HEK293 (cell line): ENCODE measurements at regions not wholly inside any gene's neighbourhood (a gene's known extent, or its start where the extent isn't known, plus 50 kb on each side); places are given as distances from the start of the nearest gene placed in this dataset.

Experiments used
- CTCF ChIA-PET: fragments of 350-600 bp; formaldehyde crosslinking; extraction: SDS; loops from one replicate; lab custom pipeline; 2021; ENCODE audit warnings: antibody characterized with exemption; lab: Yijun Ruan, JAX
- POLR2A ChIA-PET: fragments of 300-600 bp; formaldehyde crosslinking; extraction: SDS; loops from one replicate; lab custom pipeline; 2020; ENCODE audit warnings: antibody characterized with exemption, inconsistent platforms; lab: Yijun Ruan, JAX
- H3K27ac ChIP-seq: fragments of 200-500 bp; sonication (Bioruptor generic); 2 replicates; pipeline ENCODE4 v1.5.1; 2014; ENCODE audit warnings: low read depth, low read length, control low read depth, inconsistent platforms; ENCODE audit errors: extremely low read depth
- H3K36me3 ChIP-seq, 2 experiments: fragments of 200-500 bp in 1 of 2; sonication (Bioruptor generic) in 1 of 2; 1 replicate in 1 of 2; 2 replicates in 1 of 2; pipeline ENCODE4 v1.5.1; 2014 to 2017; ENCODE audit warnings: inconsistent platforms in 2 of 2, low read length in 2 of 2; ENCODE audit not compliant: control insufficient read depth in 2 of 2, insufficient read depth in 1 of 2
- H3K4me1 ChIP-seq: fragments of 200-500 bp; sonication (Bioruptor generic); 2 replicates; pipeline ENCODE4 v1.5.1; 2014; ENCODE audit warnings: mild to moderate bottlenecking, low read length, inconsistent platforms; ENCODE audit not compliant: control insufficient read depth, insufficient read depth
- H3K4me3 ChIP-seq: 2 replicates; pipeline ENCODE4 v1.5.1; 2011; ENCODE audit warnings: low read depth, mild to moderate bottlenecking, control low read depth, low read length, moderate library complexity
- H3K9me3 ChIP-seq: fragments of 200-500 bp; sonication (Bioruptor generic); 2 replicates; pipeline ENCODE4 v1.5.1; 2014; ENCODE audit warnings: low read depth, low read length, inconsistent platforms; ENCODE audit not compliant: control insufficient read depth, insufficient read depth
- GLI2 ChIP-seq: fragments of 450-650 bp; formaldehyde crosslinking; IDR thresholded peaks from 2 replicates; pipeline ENCODE4; 2017; ENCODE audit warnings: missing biosample characterization, missing genetic modification characterization, low read depth, borderline replicate concordance
- KLF16 ChIP-seq: fragments of 450-650 bp; formaldehyde crosslinking; IDR thresholded peaks from 2 replicates; pipeline ENCODE4 v1.5.1; 2017; ENCODE audit warnings: missing biosample characterization, missing genetic modification characterization
- MEIS1 ChIP-seq: sonication (generic); formaldehyde crosslinking; IDR thresholded peaks from 2 replicates; pipeline ENCODE4 v1.8.1; 2022; ENCODE audit warnings: missing genetic modification reagents, mild to moderate bottlenecking, borderline replicate concordance
- OVOL3 ChIP-seq: fragments of 450-650 bp; formaldehyde crosslinking; IDR thresholded peaks from 2 replicates; pipeline ENCODE4 v1.5.1; 2016; ENCODE audit warnings: missing biosample characterization, missing genetic modification characterization
- ZNF114 ChIP-seq: fragments of 450-650 bp; formaldehyde crosslinking; IDR thresholded peaks from 2 replicates; pipeline ENCODE4 v1.5.0; 2017; ENCODE audit warnings: missing biosample characterization, missing genetic modification characterization
- ZNF133 ChIP-seq: fragments of 450-650 bp; formaldehyde crosslinking; IDR thresholded peaks from 2 replicates; pipeline ENCODE4 v1.5.1; 2016; ENCODE audit warnings: missing biosample characterization, missing genetic modification characterization
- ZNF174 ChIP-seq: fragments of 450-650 bp; formaldehyde crosslinking; IDR thresholded peaks from 2 replicates; pipeline ENCODE4 v1.5.0; 2017; ENCODE audit warnings: missing biosample characterization, mild to moderate bottlenecking, missing genetic modification characterization
- ZNF211 ChIP-seq: fragments of 450-650 bp; formaldehyde crosslinking; IDR thresholded peaks from 2 replicates; pipeline ENCODE4 v1.5.1; 2016; ENCODE audit warnings: low read depth, missing biosample characterization, missing genetic modification characterization
- ZNF433 ChIP-seq: fragments of 450-650 bp; formaldehyde crosslinking; IDR thresholded peaks from 2 replicates; pipeline ENCODE4 v1.5.1; 2016; ENCODE audit warnings: missing biosample characterization, missing genetic modification characterization, low read depth
- ZNF544 ChIP-seq: fragments of 450-650 bp; formaldehyde crosslinking; IDR thresholded peaks from 2 replicates; pipeline ENCODE4 v1.5.0; 2017; ENCODE audit warnings: missing biosample characterization, missing genetic modification characterization
- ZNF600 ChIP-seq: fragments of 450-650 bp; formaldehyde crosslinking; IDR thresholded peaks from 2 replicates; pipeline ENCODE4 v1.5.1; 2016; ENCODE audit warnings: missing biosample characterization, missing genetic modification characterization
- ZNF624 ChIP-seq: fragments of 450-650 bp; formaldehyde crosslinking; IDR thresholded peaks from 2 replicates; pipeline ENCODE4 v1.5.1; 2017; ENCODE audit warnings: missing biosample characterization, missing genetic modification characterization
- ZNF776 ChIP-seq: fragments of 450-650 bp; formaldehyde crosslinking; IDR thresholded peaks from 2 replicates; pipeline ENCODE4 v1.5.0; 2017; ENCODE audit warnings: missing biosample characterization, missing genetic modification characterization, borderline replicate concordance
- ZNF837 ChIP-seq: fragments of 450-650 bp; formaldehyde crosslinking; IDR thresholded peaks from 2 replicates; pipeline ENCODE4 v1.5.1; 2016; ENCODE audit warnings: missing biosample characterization, missing genetic modification characterization
- TF ChIP-seq, protein P1 (sequence below): fragments of 450-650 bp; formaldehyde crosslinking; IDR thresholded peaks from 2 replicates; pipeline ENCODE4 v1.5.1; 2016; ENCODE audit warnings: missing biosample characterization, missing genetic modification characterization
- TF ChIP-seq, protein P2 (sequence below): fragments of 450-650 bp; formaldehyde crosslinking; IDR thresholded peaks from 2 replicates; pipeline ENCODE4 v1.5.1; 2016; ENCODE audit warnings: missing biosample characterization, missing genetic modification characterization, borderline replicate concordance
- TF ChIP-seq, protein P3 (sequence below): fragments of 450-650 bp; IDR thresholded peaks from 2 replicates; pipeline ENCODE4 v1.5.1; 2018; ENCODE audit warnings: missing biosample characterization, missing genetic modification characterization
- TF ChIP-seq, protein P4 (sequence below): fragments of 450-650 bp; formaldehyde crosslinking; IDR thresholded peaks from 2 replicates; pipeline ENCODE4 v1.5.1; 2016; ENCODE audit warnings: missing biosample characterization, missing genetic modification characterization

DNA sequence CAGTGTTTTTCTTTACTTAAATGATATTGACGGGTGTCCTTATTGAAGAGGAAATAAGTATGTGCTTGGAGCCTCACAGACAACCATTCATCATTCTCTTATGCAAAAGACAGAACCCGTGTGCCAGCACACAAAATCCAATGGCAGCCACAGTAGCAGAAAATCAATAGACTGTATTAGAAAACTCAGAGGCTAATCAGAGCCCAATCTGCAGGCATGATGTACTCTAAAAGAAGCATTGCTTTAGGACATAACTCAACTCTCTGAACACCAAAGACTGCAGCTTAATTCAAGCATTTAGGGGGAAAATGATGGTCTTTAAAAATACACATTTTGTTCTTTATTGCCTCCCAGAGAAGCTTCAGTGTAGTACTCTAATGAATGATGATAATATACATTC is 476.9 kb downstream of the PDHA2 start:
- H3K36me3 ChIP-seq, result no peaks in the 10 kb centered on the region
- no peak overlapping the region for H3K27ac ChIP-seq
- ChIA-PET CTCF (no interaction called here), POLR2A (no interaction called here)
- no peak overlapping the region for H3K4me3 ChIP-seq
- no peaks in the 10 kb centered on the region for H3K4me1 ChIP-seq
- H3K9me3 ChIP-seq, result no peaks in the 10 kb centered on the region
- TF ChIP-seq ZNF544 (tag by site-specific recombination), result no peak
- TF ChIP-seq ZNF211 (tag by site-specific recombination), result no peak
- no peak for TF ChIP-seq GLI2
- TF ChIP-seq, protein P1, sequence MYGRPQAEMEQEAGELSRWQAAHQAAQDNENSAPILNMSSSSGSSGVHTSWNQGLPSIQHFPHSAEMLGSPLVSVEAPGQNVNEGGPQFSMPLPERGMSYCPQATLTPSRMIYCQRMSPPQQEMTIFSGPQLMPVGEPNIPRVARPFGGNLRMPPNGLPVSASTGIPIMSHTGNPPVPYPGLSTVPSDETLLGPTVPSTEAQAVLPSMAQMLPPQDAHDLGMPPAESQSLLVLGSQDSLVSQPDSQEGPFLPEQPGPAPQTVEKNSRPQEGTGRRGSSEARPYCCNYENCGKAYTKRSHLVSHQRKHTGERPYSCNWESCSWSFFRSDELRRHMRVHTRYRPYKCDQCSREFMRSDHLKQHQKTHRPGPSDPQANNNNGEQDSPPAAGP (tag by site-specific recombination), result no peak
- TF ChIP-seq ZNF433 (tag by site-specific recombination), result no peak
- TF ChIP-seq ZNF600, result no peak
- TF ChIP-seq KLF16 (tag by site-specific recombination), result no peak

DNA sequence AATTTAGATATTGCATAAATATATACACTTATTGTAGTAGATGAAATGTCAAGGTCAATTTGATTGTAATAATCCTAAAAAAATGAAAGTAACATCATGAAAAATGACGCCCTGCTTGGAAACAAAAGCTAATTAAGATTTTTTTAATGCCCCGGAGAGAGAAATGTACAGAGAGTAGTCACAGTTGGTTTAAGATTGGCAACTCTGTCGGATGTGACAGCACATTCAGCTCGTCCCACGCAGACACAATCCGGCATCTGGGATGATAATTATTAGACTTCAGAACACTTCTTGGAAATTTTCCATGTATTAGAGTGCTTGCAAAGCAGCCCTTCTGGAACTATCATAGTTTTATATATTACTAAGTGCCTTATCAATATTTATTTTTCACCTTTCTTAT is 478.0 kb downstream of the PDHA2 start:
- CTCF ChIA-PET, result interaction anchor here (0.7 kb wide), 1 partner anchor 25 kb away, joined by 3 read pairs; no protein-coding TSS in a partner anchor
- no peak overlapping the region for H3K4me3 ChIP-seq

DNA sequence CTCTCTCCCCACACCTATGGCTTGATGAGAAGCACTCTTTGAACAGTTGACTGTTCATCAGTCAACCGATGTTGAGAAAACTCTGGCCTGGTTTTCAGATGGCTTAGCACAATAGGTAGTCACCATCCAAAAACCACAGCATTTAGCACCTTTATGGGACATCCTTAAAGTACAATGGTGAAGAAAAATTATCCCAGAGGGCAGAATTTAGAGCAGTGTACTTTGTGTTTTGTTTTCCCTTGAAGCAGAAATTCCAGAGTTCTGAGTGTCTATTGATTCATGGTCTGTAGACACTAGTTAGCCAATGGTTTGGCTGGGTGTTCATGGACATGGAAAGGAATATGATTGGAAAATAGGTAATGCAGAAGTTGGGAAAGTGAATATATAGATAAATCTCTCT is 487.0 kb downstream of the PDHA2 start:
- no peaks in the 10 kb centered on the region for H3K36me3 ChIP-seq
- CTCF ChIA-PET, result no interaction called here
- H3K27ac ChIP-seq, result no peak overlapping the region
- no peaks in the 10 kb centered on the region for H3K4me1 ChIP-seq
- TF ChIP-seq OVOL3, result no peak
- TF ChIP-seq, protein P2, sequence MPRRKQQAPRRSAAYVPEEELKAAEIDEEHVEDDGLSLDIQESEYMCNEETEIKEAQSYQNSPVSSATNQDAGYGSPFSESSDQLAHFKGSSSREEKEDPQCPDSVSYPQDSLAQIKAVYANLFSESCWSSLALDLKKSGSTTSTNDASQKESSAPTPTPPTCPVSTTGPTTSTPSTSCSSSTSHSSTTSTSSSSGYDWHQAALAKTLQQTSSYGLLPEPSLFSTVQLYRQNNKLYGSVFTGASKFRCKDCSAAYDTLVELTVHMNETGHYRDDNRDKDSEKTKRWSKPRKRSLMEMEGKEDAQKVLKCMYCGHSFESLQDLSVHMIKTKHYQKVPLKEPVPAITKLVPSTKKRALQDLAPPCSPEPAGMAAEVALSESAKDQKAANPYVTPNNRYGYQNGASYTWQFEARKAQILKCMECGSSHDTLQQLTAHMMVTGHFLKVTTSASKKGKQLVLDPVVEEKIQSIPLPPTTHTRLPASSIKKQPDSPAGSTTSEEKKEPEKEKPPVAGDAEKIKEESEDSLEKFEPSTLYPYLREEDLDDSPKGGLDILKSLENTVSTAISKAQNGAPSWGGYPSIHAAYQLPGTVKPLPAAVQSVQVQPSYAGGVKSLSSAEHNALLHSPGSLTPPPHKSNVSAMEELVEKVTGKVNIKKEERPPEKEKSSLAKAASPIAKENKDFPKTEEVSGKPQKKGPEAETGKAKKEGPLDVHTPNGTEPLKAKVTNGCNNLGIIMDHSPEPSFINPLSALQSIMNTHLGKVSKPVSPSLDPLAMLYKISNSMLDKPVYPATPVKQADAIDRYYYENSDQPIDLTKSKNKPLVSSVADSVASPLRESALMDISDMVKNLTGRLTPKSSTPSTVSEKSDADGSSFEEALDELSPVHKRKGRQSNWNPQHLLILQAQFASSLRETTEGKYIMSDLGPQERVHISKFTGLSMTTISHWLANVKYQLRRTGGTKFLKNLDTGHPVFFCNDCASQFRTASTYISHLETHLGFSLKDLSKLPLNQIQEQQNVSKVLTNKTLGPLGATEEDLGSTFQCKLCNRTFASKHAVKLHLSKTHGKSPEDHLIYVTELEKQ (tag by site-specific recombination), result no peak
- TF ChIP-seq, all 188 proteins: peak for 0
- POLR2A ChIA-PET, result no interaction called here
- H3K4me3 ChIP-seq, result no peak overlapping the region
- H3K9me3 ChIP-seq, result no peaks in the 10 kb centered on the region

More for the DNA sequence above, 478.0 kb downstream of the PDHA2 start:
- H3K27ac ChIP-seq, result no peak overlapping the region
- POLR2A ChIA-PET, result no interaction called here
- no peaks in the 10 kb centered on the region for H3K9me3 ChIP-seq
- H3K4me1 ChIP-seq, result no peaks in the 10 kb centered on the region
- no peak for TF ChIP-seq ZNF837 (tag by site-specific recombination)
- H3K36me3 ChIP-seq, result no peaks in the 10 kb centered on the region

DNA sequence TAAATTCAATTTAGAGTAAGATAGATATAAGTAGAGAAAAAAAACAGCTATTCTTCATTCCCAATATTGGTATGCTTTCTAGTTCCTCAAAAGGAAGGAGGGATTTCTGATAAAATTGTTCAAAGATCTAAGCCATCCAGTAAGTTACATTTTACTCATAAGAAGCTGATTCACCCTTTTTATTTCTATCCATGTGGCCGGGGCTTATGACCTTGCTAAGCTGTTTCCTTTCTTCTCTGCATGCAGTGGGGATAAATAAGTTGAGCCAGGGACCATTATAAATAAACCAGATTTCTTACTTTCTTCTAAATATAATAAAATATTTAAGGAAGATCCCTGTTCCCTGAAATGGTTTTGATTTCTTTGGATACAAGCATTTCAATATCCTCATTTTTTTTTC is 502.3 kb downstream of the PDHA2 start:
- POLR2A ChIA-PET, result no interaction called here
- TF ChIP-seq ZNF624 (no peak), ZNF776 (tag by site-specific recombination) (no peak), KLF16 (tag by site-specific recombination) (no peak), ZNF114 (no peak), ZNF133 (tag by site-specific recombination) (no peak), ZNF174 (tag by site-specific recombination) (no peak), ZNF600 (no peak), MEIS1 (CRISPR knock-in tag) (no peak)
- TF ChIP-seq, protein P3, sequence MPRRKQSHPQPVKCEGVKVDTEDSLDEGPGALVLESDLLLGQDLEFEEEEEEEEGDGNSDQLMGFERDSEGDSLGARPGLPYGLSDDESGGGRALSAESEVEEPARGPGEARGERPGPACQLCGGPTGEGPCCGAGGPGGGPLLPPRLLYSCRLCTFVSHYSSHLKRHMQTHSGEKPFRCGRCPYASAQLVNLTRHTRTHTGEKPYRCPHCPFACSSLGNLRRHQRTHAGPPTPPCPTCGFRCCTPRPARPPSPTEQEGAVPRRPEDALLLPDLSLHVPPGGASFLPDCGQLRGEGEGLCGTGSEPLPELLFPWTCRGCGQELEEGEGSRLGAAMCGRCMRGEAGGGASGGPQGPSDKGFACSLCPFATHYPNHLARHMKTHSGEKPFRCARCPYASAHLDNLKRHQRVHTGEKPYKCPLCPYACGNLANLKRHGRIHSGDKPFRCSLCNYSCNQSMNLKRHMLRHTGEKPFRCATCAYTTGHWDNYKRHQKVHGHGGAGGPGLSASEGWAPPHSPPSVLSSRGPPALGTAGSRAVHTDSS, result no peak
- TF ChIP-seq, protein P4, sequence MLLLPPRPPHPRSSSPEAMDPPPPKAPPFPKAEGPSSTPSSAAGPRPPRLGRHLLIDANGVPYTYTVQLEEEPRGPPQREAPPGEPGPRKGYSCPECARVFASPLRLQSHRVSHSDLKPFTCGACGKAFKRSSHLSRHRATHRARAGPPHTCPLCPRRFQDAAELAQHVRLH, result no peak
- Histone ChIP-seq H3K9me3 (no peaks in the 10 kb centered on the region), H3K36me3 (no peaks in the 10 kb centered on the region), H3K27ac (no peak overlapping the region), H3K4me1 (no peaks in the 10 kb centered on the region), H3K4me3 (no peak overlapping the region)
- CTCF ChIA-PET, result no interaction called here
